Activated CD8-positive, alpha-beta memory T cell treated with anti-CD3 and anti-CD28 coated beads, Interleukin-2, amount 10 ng/mL, durations not matched to agents 7 days and 5 days (primary cell): ENCODE measurements at regions not wholly inside any gene's neighbourhood (a gene's known extent, or its start where the extent isn't known, plus 50 kb on each side); places are given as distances from the start of the nearest gene placed in this dataset.
"Not testable (repeated sequence)": the region's sequence is repeated elsewhere in the genome, so short reads cannot be mapped to it uniquely, and the experiment has no call there.

Experiments
- ATAC-seq: fragments of 150-1000 bp; cut with Tn5 transposase; one replicate; pipeline ENCODE4 v1.10.0; 2021; ENCODE audit warnings: moderate library complexity
- CTCF ChIA-PET: fragments of 350-600 bp; sonication (Branson Sonifier 250); formaldehyde crosslinking; loops from one replicate; lab custom pipeline; 2021; ENCODE audit warnings: antibody characterized with exemption; lab: Charles Lee
- DNase-seq: peaks from one replicate; pipeline ENCODE4 v3.0.0-alpha.2; 2020
- H3K27ac Mint-ChIP-seq: one replicate; pipeline ENCODE4 v1.8.0; 2021; ENCODE audit warnings: mild to moderate bottlenecking, mixed read lengths
- H3K27me3 Mint-ChIP-seq: one replicate; pipeline ENCODE4 v1.8.0; 2021; ENCODE audit warnings: mixed read lengths
- H3K36me3 Mint-ChIP-seq: one replicate; pipeline ENCODE4 v1.8.0; 2021; ENCODE audit warnings: mild to moderate bottlenecking, mixed read lengths
- H3K4me1 Mint-ChIP-seq: one replicate; pipeline ENCODE4 v1.8.0; 2021; ENCODE audit warnings: mixed read lengths
- H3K4me3 Mint-ChIP-seq: one replicate; pipeline ENCODE4 v1.8.0; 2021; ENCODE audit warnings: mild to moderate bottlenecking, moderate library complexity, mixed read lengths
- H3K9me3 Mint-ChIP-seq: one replicate; pipeline ENCODE4 v1.8.0; 2022; ENCODE audit warnings: low read depth, mixed read lengths

DNA sequence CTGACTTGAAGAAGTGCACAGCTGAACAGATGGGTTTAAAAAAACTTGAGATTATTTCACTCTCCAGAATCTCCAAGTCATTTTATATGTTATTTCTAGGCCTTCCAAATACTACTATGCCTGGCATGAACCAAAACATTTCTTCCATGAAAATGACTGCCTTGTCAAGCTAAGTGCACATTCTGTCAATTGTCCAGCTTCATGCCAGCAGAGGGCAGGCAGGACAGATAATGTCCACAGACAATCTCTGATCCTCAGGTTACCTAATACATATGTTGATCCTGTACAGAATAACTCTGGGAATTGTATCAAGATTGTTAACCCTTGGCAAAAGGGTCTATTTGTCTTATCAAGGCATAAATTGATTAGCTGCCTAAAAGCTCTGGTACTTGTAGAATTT lies 229.5 kb downstream of the AASDHPPT start:
- H3K4me1 Mint-ChIP-seq: no peaks in the 10 kb centered on the region
- H3K4me3 Mint-ChIP-seq: no peak overlapping the region
- no peak overlapping the region for H3K27ac Mint-ChIP-seq
- no peak for DNase-seq
- CTCF ChIA-PET: interaction anchor here (0.8 kb wide), 1 partner anchor 11 kb away, joined by 3 read pairs; no protein-coding TSS in a partner anchor
- H3K36me3 Mint-ChIP-seq: no peaks in the 10 kb centered on the region
- ATAC-seq: no peak
- H3K9me3 Mint-ChIP-seq: no peaks in the 10 kb centered on the region
- H3K27me3 Mint-ChIP-seq: no peaks in the 10 kb centered on the region

DNA sequence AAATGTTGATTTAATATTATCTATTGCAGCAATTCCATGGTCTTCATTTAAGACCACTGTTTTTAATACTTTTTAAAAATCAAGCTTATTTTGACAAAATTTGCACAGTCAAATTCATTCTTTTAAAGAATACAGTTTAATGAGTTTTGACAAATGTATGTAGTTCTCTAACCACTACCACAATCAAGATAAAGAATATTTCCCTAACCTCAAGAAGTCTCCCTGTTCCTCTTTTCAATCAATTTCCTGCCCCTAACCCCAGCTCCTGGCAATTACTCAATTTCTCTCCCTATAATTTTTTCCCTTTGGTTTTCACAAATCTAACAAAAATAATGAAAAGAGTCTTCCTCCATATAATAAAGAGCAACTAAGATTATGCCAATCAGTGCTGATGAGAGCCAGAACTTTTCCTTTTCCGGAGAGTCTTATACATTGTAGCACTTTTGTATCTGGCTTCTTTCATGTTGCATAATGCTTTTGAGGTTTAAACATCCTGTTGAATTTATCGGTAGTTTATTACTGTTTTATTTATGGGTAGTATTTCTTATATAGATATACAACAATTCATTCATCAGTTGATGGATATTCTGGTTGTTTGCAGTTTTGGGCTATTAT lies 231.7 kb downstream of the AASDHPPT start:
- Mint-ChIP-seq H3K27ac (no peak overlapping the region), H3K4me3 (no peak overlapping the region), H3K4me1 (no peaks in the 10 kb centered on the region), H3K9me3 (no peaks in the 10 kb centered on the region), H3K36me3 (no peaks in the 10 kb centered on the region), H3K27me3 (no peaks in the 10 kb centered on the region)
- ATAC-seq (no peak), DNase-seq (no peak)
- CTCF ChIA-PET: no interaction called here

DNA sequence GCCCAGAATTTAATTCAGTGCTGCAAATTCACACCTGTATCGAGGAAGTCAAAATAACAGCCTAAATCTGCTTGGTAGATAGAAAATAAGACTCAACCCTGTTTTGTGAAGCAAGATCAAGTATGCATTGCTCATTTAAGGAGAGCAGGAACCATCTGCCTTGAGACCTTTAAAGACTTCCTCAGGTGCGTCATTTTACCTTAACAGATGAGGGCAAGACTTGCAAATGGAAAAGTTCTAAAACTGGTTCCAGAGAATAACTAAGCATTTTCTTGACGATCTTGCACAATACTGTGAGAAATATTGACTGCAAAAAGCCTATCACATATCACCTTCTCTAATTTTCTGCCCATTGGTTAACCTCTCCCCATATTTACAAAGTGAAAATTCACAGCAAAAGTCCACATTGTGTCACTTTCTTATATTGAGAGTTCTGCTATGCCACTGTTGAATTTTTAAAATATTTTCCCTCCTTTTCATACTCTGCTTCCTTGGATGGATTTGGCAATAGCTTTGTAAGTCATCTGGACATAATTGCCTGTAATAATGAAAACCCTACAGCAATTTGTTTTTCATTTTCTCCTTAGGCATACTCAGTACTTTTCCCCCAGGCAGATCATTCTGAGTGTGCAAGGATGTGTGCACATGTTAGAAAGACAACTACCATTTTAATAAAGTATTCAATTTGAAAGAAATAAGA lies 234.2 kb downstream of the AASDHPPT start:
- H3K36me3 Mint-ChIP-seq: no peaks in the 10 kb centered on the region
- no peak for ATAC-seq
- CTCF ChIA-PET: no interaction called here
- H3K27me3 Mint-ChIP-seq: no peaks in the 10 kb centered on the region
- no peak overlapping the region for H3K4me3 Mint-ChIP-seq
- H3K9me3 Mint-ChIP-seq: no peaks in the 10 kb centered on the region
- no peak for DNase-seq
- H3K27ac Mint-ChIP-seq: no peak overlapping the region
- H3K4me1 Mint-ChIP-seq: no peaks in the 10 kb centered on the region

DNA sequence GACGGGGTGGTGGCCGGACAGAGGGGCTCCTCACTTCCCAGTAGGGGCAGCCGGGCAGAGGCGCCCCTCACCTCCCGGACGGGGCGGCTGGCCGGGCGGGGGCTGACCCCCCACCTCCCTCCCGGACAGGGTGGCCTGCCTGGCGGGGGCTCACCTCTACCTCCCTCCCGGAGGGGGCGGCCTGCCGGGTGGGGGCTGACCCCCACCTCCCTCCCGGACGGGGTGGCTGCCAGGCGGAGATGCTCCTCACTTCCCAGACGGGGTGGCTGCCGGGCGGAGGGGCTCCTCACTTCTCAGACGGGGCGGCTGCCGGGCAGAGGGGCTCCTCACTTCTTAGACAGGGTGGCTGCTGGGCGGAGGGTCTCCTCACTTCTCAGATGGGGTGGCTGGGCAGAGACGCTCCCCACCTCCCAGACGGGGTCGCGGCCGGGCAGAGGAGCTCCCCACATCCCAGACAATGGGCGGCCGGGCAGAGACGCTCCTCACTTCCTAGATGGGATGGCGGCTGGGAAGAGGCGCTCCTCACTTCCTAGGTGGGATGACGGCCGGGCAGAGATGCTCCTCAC lies 239.8 kb downstream of the AASDHPPT start:
- CTCF ChIA-PET, H3K4me1 Mint-ChIP-seq, H3K27me3 Mint-ChIP-seq, ATAC-seq, H3K4me3 Mint-ChIP-seq, DNase-seq, H3K9me3 Mint-ChIP-seq, H3K36me3 Mint-ChIP-seq, H3K27ac Mint-ChIP-seq: not testable (repeated sequence)

DNA sequence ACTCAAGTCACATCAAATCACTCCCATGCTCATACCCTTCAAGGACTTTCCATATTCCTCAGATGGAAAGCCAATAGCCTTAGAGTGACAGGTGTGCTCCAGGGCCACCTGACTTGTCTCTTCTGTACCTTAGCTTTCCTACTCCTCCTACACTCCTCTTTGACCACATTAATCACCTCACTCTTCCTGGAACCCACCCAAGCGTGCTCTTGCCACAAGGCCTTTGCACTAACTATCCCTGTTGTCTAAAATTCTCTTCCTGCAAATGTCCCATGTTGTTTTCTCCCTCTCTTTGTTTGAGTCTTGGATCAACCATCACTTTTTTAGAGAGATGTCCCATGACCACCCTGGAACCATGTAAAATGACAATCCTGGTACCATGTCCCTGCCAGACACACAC lies 244.1 kb downstream of the AASDHPPT start:
- H3K36me3 Mint-ChIP-seq: no peaks in the 10 kb centered on the region
- H3K4me3 Mint-ChIP-seq: no peak overlapping the region
- no peaks in the 10 kb centered on the region for H3K4me1 Mint-ChIP-seq
- DNase-seq (no peak), ATAC-seq (no peak)
- CTCF ChIA-PET: no interaction called here
- no peaks in the 10 kb centered on the region for H3K9me3 Mint-ChIP-seq
- H3K27me3 Mint-ChIP-seq: no peaks in the 10 kb centered on the region
- H3K27ac Mint-ChIP-seq: no peak overlapping the region

DNA sequence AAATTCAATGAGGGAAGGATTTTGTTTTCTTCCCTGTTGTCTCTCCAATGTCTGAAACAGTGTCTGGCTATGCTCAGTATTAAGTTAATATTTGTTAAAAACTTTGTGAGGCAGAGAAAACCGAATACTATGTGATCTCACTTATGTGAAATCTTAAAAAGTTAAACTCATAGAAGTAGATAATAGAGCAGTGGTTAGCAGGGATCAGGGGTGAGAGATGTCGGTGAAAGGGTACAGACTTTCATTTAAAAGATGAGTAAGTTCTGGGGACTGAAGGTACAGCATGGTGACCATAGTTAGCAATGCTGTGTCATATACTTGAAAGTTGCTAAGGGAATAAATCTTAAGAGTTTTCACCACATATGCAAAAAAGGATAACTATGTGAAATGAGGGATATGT lies 244.6 kb downstream of the AASDHPPT start:
- CTCF ChIA-PET: no interaction called here
- Mint-ChIP-seq H3K9me3 (no peaks in the 10 kb centered on the region), H3K4me1 (no peaks in the 10 kb centered on the region), H3K27me3 (no peaks in the 10 kb centered on the region), H3K4me3 (no peak overlapping the region), H3K27ac (no peak overlapping the region), H3K36me3 (no peaks in the 10 kb centered on the region)
- no peak for DNase-seq
- ATAC-seq: no peak

DNA sequence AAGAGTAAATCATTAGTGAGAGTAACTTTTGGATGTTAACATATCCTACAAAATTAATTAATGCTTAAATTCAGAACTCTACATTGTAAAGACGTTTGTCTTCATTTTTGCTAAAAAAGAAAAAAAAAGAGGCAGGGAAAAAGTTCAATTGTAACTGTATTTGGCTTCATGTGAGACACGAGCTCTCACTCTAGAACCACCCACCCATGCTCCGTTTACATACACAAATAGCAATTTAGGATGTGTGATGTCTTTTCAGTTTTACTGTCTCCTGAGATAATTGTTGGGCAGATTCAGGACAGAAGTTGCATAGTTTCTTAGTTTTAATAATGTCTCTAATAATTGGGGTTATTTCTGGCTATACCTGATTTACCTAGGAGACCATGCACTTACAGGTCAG lies 248.6 kb downstream of the AASDHPPT start:
- DNase-seq: no peak
- no peak for ATAC-seq
- CTCF ChIA-PET: no interaction called here
- Mint-ChIP-seq H3K4me1 (no peaks in the 10 kb centered on the region), H3K36me3 (no peaks in the 10 kb centered on the region), H3K4me3 (no peak overlapping the region), H3K9me3 (no peaks in the 10 kb centered on the region), H3K27ac (no peak overlapping the region), H3K27me3 (no peaks in the 10 kb centered on the region)

DNA sequence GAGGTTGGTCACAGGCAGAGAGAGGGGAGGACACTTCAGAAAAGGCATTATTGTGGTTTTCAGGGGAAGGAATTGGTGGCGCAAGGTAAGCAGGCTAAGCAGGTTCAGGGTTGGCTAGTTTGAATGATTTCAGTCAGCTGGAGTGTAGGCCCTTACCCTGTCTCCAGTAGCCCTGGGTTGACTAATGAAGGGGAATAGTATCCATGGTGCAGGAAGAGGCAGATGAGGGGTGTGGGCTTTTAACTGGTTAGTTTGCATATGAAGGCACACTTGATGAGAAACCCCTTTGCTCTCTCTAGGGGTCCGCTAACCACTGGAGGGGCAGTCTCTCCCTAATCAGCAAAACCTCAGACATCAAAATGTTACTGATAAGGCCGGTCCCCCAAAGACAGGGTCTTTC lies 249.7 kb downstream of the AASDHPPT start:
- Mint-ChIP-seq H3K4me1 (no peaks in the 10 kb centered on the region), H3K9me3 (no peaks in the 10 kb centered on the region), H3K27me3 (no peaks in the 10 kb centered on the region), H3K36me3 (no peaks in the 10 kb centered on the region), H3K27ac (no peak overlapping the region), H3K4me3 (no peak overlapping the region)
- DNase-seq (no peak), ATAC-seq (no peak)
- CTCF ChIA-PET: no interaction called here

DNA sequence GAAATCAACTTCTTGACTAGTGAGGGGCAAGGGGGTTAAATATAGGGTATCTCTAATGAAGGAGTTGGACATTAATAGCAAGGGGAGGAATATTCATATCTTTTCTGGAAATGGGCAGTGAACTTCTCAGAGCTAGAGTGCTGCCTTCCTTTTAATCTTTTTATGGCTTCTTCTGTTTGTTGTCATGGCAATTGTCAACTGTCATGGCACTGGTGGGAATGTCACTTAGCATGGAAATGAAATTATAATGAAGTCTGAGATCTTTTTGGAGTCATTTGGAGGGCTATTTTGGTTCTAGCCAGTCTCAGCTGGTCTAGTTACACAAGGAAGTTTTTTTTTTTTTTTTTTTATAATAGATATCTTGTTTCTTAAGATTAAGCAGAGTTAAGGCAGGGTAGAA lies 250.2 kb downstream of the AASDHPPT start:
- no peak for ATAC-seq
- no peaks in the 10 kb centered on the region for H3K27me3 Mint-ChIP-seq
- H3K27ac Mint-ChIP-seq: no peak overlapping the region
- no peaks in the 10 kb centered on the region for H3K36me3 Mint-ChIP-seq
- no peak overlapping the region for H3K4me3 Mint-ChIP-seq
- no peak for DNase-seq
- CTCF ChIA-PET: no interaction called here
- no peaks in the 10 kb centered on the region for H3K9me3 Mint-ChIP-seq
- H3K4me1 Mint-ChIP-seq: no peaks in the 10 kb centered on the region

DNA sequence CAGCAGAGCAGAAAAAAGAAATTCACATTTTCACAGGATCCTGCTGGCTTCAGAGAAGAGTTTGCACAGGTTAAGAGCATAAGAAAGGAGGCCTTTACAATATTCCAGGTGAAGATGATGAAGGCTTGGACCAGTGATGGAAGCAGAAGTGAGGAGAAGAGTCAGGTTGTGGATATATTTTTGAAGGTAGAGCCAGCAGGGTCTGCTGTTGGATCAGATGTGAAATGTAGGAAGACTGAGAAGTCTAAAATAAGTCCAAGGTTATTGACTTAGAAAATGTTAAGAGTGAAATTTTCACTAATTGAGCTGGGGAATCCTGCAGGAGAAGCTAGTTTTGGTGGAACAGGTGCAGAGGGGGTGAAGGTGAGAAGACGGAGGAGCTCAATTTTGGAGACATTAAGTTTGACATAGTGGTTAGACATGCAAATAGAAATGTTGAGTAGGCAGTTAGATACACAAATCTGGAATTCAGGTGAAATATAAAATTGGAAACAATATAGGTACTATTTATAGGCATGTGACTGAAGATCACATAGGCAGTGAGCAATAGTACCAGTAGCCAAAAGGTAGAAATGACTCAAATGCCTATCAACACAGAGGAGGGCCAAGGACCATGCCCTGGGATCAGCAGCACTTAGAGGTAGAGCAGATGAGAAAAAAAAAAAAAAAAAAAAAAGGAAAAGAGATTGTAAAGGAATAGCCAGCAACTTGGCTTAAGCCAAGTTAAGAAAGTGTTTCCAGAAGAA lies 252.0 kb downstream of the AASDHPPT start:
- H3K4me1 Mint-ChIP-seq: no peaks in the 10 kb centered on the region
- DNase-seq (no peak), ATAC-seq (no peak)
- no peaks in the 10 kb centered on the region for H3K27me3 Mint-ChIP-seq
- H3K4me3 Mint-ChIP-seq: no peak overlapping the region
- no peak overlapping the region for H3K27ac Mint-ChIP-seq
- no peaks in the 10 kb centered on the region for H3K36me3 Mint-ChIP-seq
- H3K9me3 Mint-ChIP-seq: no peaks in the 10 kb centered on the region
- CTCF ChIA-PET: no interaction called here

DNA sequence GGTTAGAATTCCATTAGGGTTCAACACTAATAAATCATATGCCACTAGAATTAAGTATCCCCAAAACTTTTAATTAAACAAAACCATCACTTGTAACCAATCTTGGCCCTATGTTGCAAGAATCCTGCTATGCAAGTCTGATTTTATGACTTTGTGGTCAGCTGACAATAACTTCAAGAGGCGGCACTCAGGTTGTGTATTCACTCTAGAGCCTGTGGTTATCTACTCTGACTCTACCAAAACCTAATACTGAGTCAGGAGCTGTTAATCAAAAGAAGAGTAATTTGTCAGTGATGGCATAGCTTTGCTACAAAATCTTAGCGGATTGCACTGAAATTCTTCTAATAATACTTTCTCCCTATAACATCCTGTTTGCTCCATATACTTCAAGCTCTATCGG lies 253.7 kb downstream of the AASDHPPT start:
- Mint-ChIP-seq H3K9me3 (no peaks in the 10 kb centered on the region), H3K27ac (no peak overlapping the region), H3K4me3 (no peak overlapping the region), H3K4me1 (no peaks in the 10 kb centered on the region), H3K36me3 (no peaks in the 10 kb centered on the region), H3K27me3 (no peaks in the 10 kb centered on the region)
- CTCF ChIA-PET: no interaction called here
- ATAC-seq (no peak), DNase-seq (no peak)

DNA sequence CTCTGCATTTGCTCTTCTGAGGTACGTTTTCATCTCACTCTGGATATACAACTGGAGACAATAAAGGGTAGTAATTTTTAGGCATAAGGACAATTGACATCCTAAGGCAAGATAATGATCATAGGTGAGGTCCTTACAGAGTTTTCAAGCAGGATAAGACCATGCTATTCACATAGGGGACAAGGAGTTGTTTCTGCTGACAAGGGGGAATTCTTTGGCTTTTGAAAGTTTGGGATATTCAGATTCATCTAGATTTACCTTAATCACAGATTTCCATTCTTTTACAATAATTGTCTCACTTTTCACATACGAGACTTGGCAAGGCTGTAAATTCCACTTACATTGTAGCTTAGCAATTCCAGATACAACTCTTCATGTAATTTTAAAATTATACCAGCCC lies 256.2 kb downstream of the AASDHPPT start:
- Mint-ChIP-seq H3K27ac (no peak overlapping the region), H3K27me3 (no peaks in the 10 kb centered on the region), H3K9me3 (no peaks in the 10 kb centered on the region), H3K4me3 (no peak overlapping the region), H3K36me3 (no peaks in the 10 kb centered on the region), H3K4me1 (no peaks in the 10 kb centered on the region)
- no peak for ATAC-seq
- no peak for DNase-seq
- CTCF ChIA-PET: no interaction called here

DNA sequence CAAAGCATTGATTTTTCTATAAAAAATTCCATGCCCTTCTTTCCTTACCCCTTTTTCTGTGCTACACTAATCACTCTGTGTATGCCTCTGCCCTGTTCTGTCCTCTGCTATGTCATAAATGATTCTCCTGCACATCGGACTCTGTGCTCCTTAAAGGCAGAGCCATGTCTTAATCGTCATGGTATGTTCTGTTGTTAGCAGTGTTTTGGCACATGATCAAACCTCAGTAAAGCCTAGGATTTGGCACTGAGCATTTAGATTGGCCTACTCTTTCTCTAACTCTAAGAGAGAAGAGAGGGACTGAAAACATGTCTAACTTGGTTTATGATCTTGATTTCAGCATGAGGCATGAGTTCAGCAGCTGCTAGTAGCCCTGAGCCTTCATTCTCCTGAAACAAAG lies 266.9 kb downstream of the AASDHPPT start:
- Mint-ChIP-seq H3K4me3 (no peak overlapping the region), H3K9me3 (peaks cover 2% of the 10 kb centered on the region), H3K27me3 (no peaks in the 10 kb centered on the region), H3K27ac (no peak overlapping the region), H3K4me1 (no peaks in the 10 kb centered on the region), H3K36me3 (no peaks in the 10 kb centered on the region)
- CTCF ChIA-PET: no interaction called here
- ATAC-seq (no peak), DNase-seq (no peak)

DNA sequence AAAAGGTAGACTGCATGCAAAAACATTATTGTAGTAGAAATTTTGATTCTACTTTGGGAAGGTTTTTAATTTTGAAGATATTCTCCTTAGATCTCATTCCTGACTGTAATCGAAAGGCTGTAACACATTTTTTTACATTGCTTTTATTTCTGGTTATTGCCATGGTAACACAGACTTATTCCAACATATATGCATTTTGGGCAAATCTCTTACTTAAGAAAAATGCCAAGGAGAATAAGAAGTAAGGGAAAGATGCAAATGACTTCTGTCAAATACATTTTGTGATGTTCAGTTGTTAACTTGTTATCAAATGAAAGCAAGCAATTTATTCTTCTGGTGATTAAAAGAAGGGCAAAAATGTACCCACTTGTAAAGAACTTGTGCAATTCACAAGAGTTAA lies 267.5 kb downstream of the AASDHPPT start:
- CTCF ChIA-PET: no interaction called here
- Mint-ChIP-seq H3K36me3 (no peaks in the 10 kb centered on the region), H3K4me1 (no peaks in the 10 kb centered on the region), H3K27ac (no peak overlapping the region), H3K27me3 (no peaks in the 10 kb centered on the region), H3K9me3 (peaks cover 2% of the 10 kb centered on the region), H3K4me3 (no peak overlapping the region)
- ATAC-seq (no peak), DNase-seq (no peak)
